Thyroid gland (tissue), 4 donors: ENCODE measurements at regions not wholly inside any gene's neighbourhood (a gene's known extent, or its start where the extent isn't known, plus 50 kb on each side); places are given as distances from the start of the nearest gene placed in this dataset.

Experiments
- CTCF ChIP-seq, 6 experiments: fragments of 200-600 bp in 3 of 6; fragments of 450-650 bp in 3 of 6; sonication (generic) in 3 of 6; IDR thresholded peaks; one replicate each; pipeline ENCODE4 v1.5.1; 2016 to 2019; ENCODE audit warnings: antibody characterized with exemption in 6 of 6, mild to moderate bottlenecking in 2 of 6, inconsistent platforms in 1 of 6, moderate library complexity in 1 of 6
- POLR2A ChIP-seq, 2 donors: fragments of 450-650 bp; IDR thresholded peaks; one replicate each; pipeline ENCODE4 v1.6.1; 2017; ENCODE audit warnings: antibody characterized with exemption in 2 of 2, mild to moderate bottlenecking in 2 of 2, moderate library complexity in 1 of 2

- TF ChIP-seq CTCF (IDR thresholded peaks at IDR 0.05) (no peak), POLR2A (IDR thresholded peaks at IDR 0.05) (no peak)
These were observed 104.4 kb upstream of the FAM3C start for GRCh38 chr7:121500360-121501058.
